ENCODE measurements at regions not wholly inside any gene's neighbourhood (a gene's known extent, or its start where the extent isn't known, plus 50 kb on each side); places are given as distances from the start of the nearest gene placed in this dataset.

DNA sequence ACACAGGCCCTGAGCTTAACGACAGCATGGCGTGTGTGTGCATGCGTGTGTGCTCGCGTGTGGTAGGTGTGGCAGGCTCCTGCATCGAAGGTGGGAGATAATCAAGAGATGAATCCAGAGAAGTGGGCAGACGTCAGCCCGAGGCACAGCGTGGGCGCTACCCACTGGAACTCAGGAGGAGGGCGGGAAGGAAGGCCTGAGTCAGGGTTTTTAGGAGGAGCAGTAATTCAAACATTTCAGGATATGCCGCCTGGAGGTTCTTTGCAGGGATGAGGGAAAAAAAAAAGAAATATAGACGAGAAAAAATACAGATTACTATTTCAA is 66.3 kb upstream of the STX18 start:
- TF ChIP-seq EZH2 (IDR thresholded peaks at IDR 0.05; ENCODE audit: low read length): no peak
- no peak for TF ChIP-seq CTCF (optimal IDR thresholded peaks at IDR 0.05 in 1 of 3, IDR thresholded peaks at IDR 0.05 in 1 of 3, conservative IDR thresholded peaks at IDR 0.05 in 1 of 3; ENCODE audit: extremely low read depth in 1 of 3, insufficient read depth in 2 of 3, low read length in 3 of 3)
